ENCODE measurements at regions not wholly inside any gene's neighbourhood (a gene's known extent, or its start where the extent isn't known, plus 50 kb on each side); places are given as distances from the start of the nearest gene placed in this dataset.

DNA sequence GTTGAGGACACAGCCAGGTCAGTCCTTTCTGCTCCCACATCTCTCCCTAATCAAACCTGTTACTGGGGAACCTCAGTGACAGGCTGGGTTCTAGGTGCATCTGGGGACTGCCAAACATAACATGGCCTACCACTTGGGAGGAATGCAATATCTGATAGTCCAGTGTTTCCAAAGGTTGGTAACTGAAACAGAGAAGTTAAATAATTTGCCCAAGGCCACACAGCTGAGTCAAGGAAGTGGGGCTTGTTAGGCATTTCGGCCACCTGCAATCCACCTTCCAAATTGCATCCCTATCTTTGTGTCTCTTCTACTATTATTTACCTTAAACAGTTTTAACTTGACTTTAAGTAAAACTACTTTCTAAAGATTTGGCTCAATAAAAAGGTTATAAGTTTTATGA lies 731.3 kb downstream of the UQCRFS1 start:
- DNase-seq (ENCODE audit: low read depth in 2 of 2) = no peak
- no peak overlapping the region for H3K4me3 ChIP-seq (replicated peaks in 1 of 2; ENCODE audit: low read depth in 2 of 2, low read length in 2 of 2)
- TF ChIP-seq, protein P1, sequence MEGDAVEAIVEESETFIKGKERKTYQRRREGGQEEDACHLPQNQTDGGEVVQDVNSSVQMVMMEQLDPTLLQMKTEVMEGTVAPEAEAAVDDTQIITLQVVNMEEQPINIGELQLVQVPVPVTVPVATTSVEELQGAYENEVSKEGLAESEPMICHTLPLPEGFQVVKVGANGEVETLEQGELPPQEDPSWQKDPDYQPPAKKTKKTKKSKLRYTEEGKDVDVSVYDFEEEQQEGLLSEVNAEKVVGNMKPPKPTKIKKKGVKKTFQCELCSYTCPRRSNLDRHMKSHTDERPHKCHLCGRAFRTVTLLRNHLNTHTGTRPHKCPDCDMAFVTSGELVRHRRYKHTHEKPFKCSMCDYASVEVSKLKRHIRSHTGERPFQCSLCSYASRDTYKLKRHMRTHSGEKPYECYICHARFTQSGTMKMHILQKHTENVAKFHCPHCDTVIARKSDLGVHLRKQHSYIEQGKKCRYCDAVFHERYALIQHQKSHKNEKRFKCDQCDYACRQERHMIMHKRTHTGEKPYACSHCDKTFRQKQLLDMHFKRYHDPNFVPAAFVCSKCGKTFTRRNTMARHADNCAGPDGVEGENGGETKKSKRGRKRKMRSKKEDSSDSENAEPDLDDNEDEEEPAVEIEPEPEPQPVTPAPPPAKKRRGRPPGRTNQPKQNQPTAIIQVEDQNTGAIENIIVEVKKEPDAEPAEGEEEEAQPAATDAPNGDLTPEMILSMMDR (IDR thresholded peaks at IDR 0.05; ENCODE audit: low read depth, low read length) = no peak

DNA sequence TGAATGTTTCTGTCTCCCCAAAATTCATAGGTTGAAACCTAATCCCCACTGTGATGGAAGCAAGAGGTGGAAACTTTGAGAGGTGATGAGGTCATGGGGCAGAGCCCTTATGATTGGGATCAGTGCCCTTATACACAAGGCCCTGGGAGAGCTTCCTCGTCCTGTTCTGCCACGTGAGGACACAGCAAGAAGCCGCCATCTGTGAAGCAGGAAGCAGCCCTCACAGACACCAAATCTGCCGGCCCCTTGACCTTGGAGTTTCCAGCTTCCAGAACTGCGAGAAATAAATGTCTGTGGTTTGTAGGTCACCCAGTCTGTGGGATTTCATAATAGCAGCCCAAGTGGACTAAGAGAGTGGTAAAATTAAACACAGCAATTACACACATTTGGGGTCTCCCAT lies 737.4 kb downstream of the UQCRFS1 start:
- DNase-seq (ENCODE audit: low read depth in 2 of 2) = peak in 1 of 2 donors; percentile 37
- H3K4me3 ChIP-seq (replicated peaks in 1 of 2; ENCODE audit: low read depth in 2 of 2, low read length in 2 of 2) = no peak overlapping the region
- TF ChIP-seq, protein P1 (IDR thresholded peaks at IDR 0.05; ENCODE audit: low read depth, low read length) = no peak

DNA sequence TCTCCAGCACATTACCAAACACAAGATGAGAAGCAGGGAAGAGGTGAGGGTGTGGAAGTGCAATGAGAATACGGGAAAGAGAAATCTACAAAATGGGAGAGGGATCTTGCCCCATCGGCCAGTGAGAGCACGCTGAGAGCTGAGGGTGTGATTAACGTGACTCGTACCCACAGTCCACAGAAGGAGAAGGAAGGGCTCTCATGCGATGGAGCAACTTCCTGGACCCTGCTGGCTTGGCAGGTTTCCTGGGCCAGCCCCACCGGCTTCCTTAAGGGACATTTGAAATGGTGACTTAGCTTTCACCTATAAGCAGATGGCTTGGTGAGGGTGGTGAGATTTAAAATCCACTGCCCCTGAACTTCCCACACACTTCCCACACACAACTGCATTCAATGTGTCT lies 740.1 kb downstream of the UQCRFS1 start:
- TF ChIP-seq, protein P1 (IDR thresholded peaks at IDR 0.05; ENCODE audit: low read depth, low read length) = no peak
- no peak overlapping the region for H3K4me3 ChIP-seq (replicated peaks in 1 of 2; ENCODE audit: low read depth in 2 of 2, low read length in 2 of 2)
- peak in 1 of 2 donors; percentile 42 for DNase-seq (ENCODE audit: low read depth in 2 of 2)

DNA sequence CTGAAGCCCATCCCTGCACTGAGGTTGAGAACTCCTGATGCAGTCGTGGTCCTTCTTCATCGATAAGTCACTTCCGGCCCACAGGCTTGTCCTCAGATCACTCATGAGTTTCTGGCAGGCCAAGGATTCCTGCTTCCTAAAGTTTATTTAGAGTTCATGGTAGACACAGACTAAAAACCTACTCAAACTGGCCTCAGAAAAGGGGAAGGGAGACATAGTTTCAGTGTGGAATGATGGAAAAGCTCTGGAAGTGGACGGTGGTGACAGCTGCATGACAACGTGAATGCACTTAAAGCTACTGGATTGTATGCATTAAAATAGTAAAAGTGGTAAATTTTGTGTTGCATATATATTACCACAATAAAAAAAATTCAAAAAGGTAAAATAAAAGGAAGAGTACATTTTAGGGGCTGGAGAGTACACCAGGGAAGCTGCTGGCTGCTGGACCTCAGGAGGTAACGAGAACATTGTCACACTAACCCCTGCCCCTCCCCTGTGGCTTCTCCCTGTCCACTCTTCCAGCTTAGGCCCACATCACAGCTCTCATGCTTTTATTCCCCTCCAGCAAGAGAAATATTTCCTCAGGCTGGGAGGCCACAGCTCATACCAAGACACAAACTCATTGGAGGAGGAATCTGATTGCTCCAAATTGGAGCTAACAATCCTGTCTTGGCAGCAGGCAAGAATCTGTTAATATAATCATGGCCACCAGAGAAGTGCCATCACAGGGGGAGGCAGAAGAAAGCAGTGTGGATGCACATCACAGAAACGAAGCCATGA lies 741.0 kb downstream of the UQCRFS1 start:
- DNase-seq (ENCODE audit: low read depth in 2 of 2) = peak in 1 of 2 donors; percentile 40
- TF ChIP-seq, protein P1 (IDR thresholded peaks at IDR 0.05; ENCODE audit: low read depth, low read length) = no peak
- no peak overlapping the region for H3K4me3 ChIP-seq (replicated peaks in 1 of 2; ENCODE audit: low read depth in 2 of 2, low read length in 2 of 2)

DNA sequence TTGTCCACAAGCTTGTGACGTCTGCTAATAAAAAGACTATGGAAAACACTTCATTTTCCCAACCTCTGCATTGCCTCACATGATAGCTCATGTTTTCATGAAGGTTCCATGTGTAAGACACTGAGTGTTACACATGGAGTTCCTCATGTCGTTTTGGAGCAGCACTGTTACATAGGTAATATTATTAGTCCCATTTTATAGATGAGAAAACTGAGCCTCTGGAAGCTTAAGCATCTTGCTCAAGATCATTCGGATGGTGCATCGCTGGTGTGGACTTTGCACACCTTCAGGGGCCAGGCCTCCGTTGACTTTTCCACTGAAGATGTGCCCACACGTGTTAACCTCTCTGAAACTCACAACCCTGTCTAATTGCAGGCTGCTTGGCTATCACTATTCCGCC lies 743.4 kb downstream of the UQCRFS1 start:
- DNase-seq (ENCODE audit: low read depth in 2 of 2) = no peak
- TF ChIP-seq, protein P1 (IDR thresholded peaks at IDR 0.05; ENCODE audit: low read depth, low read length) = no peak
- no peak overlapping the region for H3K4me3 ChIP-seq (replicated peaks in 1 of 2; ENCODE audit: low read depth in 2 of 2, low read length in 2 of 2)

DNA sequence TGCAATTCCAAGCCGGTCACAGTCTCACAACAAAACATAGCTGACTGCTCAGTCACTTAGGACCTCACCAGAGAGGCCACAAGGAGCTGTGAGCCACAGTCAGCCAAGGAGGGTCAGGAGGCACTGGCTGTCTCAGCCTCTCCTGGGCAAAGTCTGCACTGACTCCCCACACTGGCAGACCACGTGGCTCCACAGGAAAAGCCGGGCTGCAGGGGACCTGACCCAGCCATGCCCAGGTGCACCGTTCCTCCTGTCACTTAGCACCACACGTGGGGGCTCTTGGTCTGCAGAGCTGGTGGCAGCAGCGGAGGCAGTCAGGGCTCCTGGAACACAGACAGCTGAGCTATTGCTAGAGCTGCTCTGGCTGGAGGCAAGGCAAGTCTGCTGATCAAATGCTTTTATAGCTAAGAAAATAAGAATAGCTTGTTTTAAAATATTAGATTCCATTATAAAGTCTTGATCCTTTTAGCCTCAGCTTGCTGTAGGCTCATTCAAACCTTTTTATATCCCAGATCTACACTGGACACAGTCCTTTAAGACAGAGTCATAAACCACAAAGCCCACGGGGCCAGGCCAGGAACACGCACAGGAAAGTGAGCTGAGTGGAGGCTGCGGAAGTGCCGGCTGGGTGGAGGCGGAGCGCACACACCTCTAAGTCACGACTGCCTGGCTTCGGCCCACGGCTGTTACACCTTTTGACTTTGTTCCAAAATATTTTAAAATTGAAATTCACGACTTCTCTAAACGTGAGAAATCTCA lies 744.1 kb downstream of the UQCRFS1 start:
- no peak overlapping the region for H3K4me3 ChIP-seq (replicated peaks in 1 of 2; ENCODE audit: low read depth in 2 of 2, low read length in 2 of 2)

More for the DNA sequence above, 744.1 kb downstream of the UQCRFS1 start:
- TF ChIP-seq, protein P1 (IDR thresholded peaks at IDR 0.05; ENCODE audit: low read depth, low read length) = no peak
- DNase-seq (ENCODE audit: low read depth in 2 of 2) = peak; percentile 18 to 84

All from cardiac fibroblast (primary cell).